Epithelial cell of prostate (primary cell): ENCODE measurements at regions not wholly inside any gene's neighbourhood (a gene's known extent, or its start where the extent isn't known, plus 50 kb on each side); places are given as distances from the start of the nearest gene placed in this dataset.

Experiments used
- DNase-seq: peaks from one replicate; pipeline ENCODE4 v3.0.0-alpha.2; 2011; ENCODE audit warnings: low read depth, low spot score
- H3K27ac ChIP-seq: fragments of 450-650 bp; 2 replicates; pipeline ENCODE4 v1.5.1; 2017; ENCODE audit warnings: mild to moderate bottlenecking

- H3K27ac ChIP-seq = no peak overlapping the region
- no peak for DNase-seq
These were observed 635.7 kb downstream of the FBXO15 start for GRCh38 chr18:73511771-73512503.

- H3K27ac ChIP-seq = no peak overlapping the region
- DNase-seq = no peak
These were observed 638.2 kb downstream of the FBXO15 start for GRCh38 chr18:73509460-73509859.

- DNase-seq = no peak
- H3K27ac ChIP-seq = no peak overlapping the region
These were observed 635.5 kb upstream of the NETO1 start for GRCh38 chr18:73503326-73503725.

- DNase-seq = no peak
These were observed 620.2 kb upstream of the NETO1 start for GRCh38 chr18:73487966-73488365.

GRCh38 chr18:73485166-73485565, 617.4 kb upstream of the NETO1 start:
- no peak for DNase-seq
- H3K27ac ChIP-seq = no peak overlapping the region

More at GRCh38 chr18:73487966-73488365, 620.2 kb upstream of the NETO1 start:
- H3K27ac ChIP-seq = no peak overlapping the region

- DNase-seq = no peak
- no peak overlapping the region for H3K27ac ChIP-seq
These were observed 615.1 kb upstream of the NETO1 start for GRCh38 chr18:73482901-73483300.

GRCh38 chr18:73479477-73479876, 611.7 kb upstream of the NETO1 start:
- H3K27ac ChIP-seq = no peak overlapping the region
- DNase-seq = no peak

- no peak overlapping the region for H3K27ac ChIP-seq
- no peak for DNase-seq
These were observed 610.4 kb upstream of the NETO1 start for GRCh38 chr18:73478191-73478590.

- no peak for DNase-seq
- H3K27ac ChIP-seq = no peak overlapping the region
These were observed 608.2 kb upstream of the NETO1 start for GRCh38 chr18:73476031-73476430.

- DNase-seq = no peak
- H3K27ac ChIP-seq = no peak overlapping the region
These were observed 594.3 kb upstream of the NETO1 start for GRCh38 chr18:73462092-73462491.

- DNase-seq = no peak
- H3K27ac ChIP-seq = no peak overlapping the region
These were observed 593.9 kb upstream of the NETO1 start for GRCh38 chr18:73461780-73462059.

- H3K27ac ChIP-seq = no peak overlapping the region
- DNase-seq = no peak
These were observed 593.4 kb upstream of the NETO1 start for GRCh38 chr18:73461038-73461779.

- DNase-seq = no peak
- no peak overlapping the region for H3K27ac ChIP-seq
These were observed 590.6 kb upstream of the NETO1 start for GRCh38 chr18:73458186-73458964.

GRCh38 chr18:73456643-73457042, 588.9 kb upstream of the NETO1 start:
- no peak for DNase-seq

GRCh38 chr18:73452866-73453265, 585.1 kb upstream of the NETO1 start:
- DNase-seq = no peak
- H3K27ac ChIP-seq = no peak overlapping the region

More at GRCh38 chr18:73456643-73457042, 588.9 kb upstream of the NETO1 start:
- no peak overlapping the region for H3K27ac ChIP-seq

- H3K27ac ChIP-seq = no peak overlapping the region
- DNase-seq = no peak
These were observed 578.7 kb upstream of the NETO1 start for GRCh38 chr18:73446502-73446901.

- H3K27ac ChIP-seq = no peak overlapping the region
- no peak for DNase-seq
These were observed 563.8 kb upstream of the NETO1 start for GRCh38 chr18:73431620-73432019.

GRCh38 chr18:73421010-73421409, 553.2 kb upstream of the NETO1 start:
- DNase-seq = no peak
- H3K27ac ChIP-seq = no peak overlapping the region

- no peak overlapping the region for H3K27ac ChIP-seq
- no peak for DNase-seq
These were observed 551.7 kb upstream of the NETO1 start for GRCh38 chr18:73419531-73419930.

- no peak for DNase-seq
- no peak overlapping the region for H3K27ac ChIP-seq
These were observed 546.8 kb upstream of the NETO1 start for GRCh38 chr18:73414598-73414997.

- no peak overlapping the region for H3K27ac ChIP-seq
- DNase-seq = no peak
These were observed 546.3 kb upstream of the NETO1 start for GRCh38 chr18:73414069-73414468.
